PC-9 (cell line): ENCODE measurements at regions not wholly inside any gene's neighbourhood (a gene's known extent, or its start where the extent isn't known, plus 50 kb on each side); places are given as distances from the start of the nearest gene placed in this dataset.

Source experiments
- BruUV-seq: library from RNA; stranded (reverse); fragments of 400-500 nt; replicated peaks from 2 replicates; lab custom pipeline; 2021; lab: Mats Ljungman, UMichigan
- CTCF ChIA-PET: fragments of 300-600 bp; sonication (Branson Sonifier 250); formaldehyde crosslinking; loops from one replicate; lab custom pipeline; 2022; ENCODE audit warnings: antibody characterized with exemption; lab: Charles Lee
- POLR2A ChIA-PET: fragments of 300-600 bp; sonication (Branson Sonifier 250); formaldehyde crosslinking; loops from one replicate; lab custom pipeline; 2022; ENCODE audit warnings: antibody characterized with exemption; ENCODE audit not compliant: unreplicated experiment; lab: Charles Lee
- DNase-seq, 2 experiments: peaks; one replicate each; pipeline versions ENCODE4 v3.0.0 to v3.0.0-alpha.2; 2015 to 2022; ENCODE audit warnings: mixed read lengths in 1 of 2
- H2AFZ ChIP-seq: fragments of 200-600 bp; sonication (generic); 2 replicates; pipeline ENCODE4 v1.8.1; 2017; ENCODE audit warnings: antibody characterized with exemption
- H3F3A ChIP-seq: fragments of 200-600 bp; sonication (generic); 2 replicates; pipeline ENCODE4 v1.8.1; 2017; ENCODE audit warnings: antibody characterized with exemption, mild to moderate bottlenecking, low read depth; ENCODE audit not compliant: insufficient read depth
- H3K27ac ChIP-seq: fragments of 200-600 bp; sonication (generic); 2 replicates; pipeline ENCODE4 v1.6.1; 2016; ENCODE audit warnings: mixed run types
- H3K27me3 ChIP-seq: fragments of 200-600 bp; sonication (generic); 2 replicates; pipeline ENCODE4 v1.6.1; 2016; ENCODE audit warnings: low read depth, mixed run types; ENCODE audit not compliant: insufficient read depth
- H3K36me3 ChIP-seq: fragments of 200-600 bp; sonication (generic); 2 replicates; pipeline ENCODE4 v1.6.1; 2016; ENCODE audit warnings: low read depth, mixed run types
- H3K4me1 ChIP-seq: fragments of 200-600 bp; sonication (generic); replicated peaks from 2 replicates; pipeline ENCODE4 v1.6.1; 2016; ENCODE audit warnings: mixed run types; ENCODE audit not compliant: insufficient read depth
- H3K4me2 ChIP-seq: fragments of 200-600 bp; sonication (generic); 2 replicates; pipeline ENCODE4 v1.6.1; 2017; ENCODE audit warnings: mixed run types
- H3K4me3 ChIP-seq: fragments of 200-600 bp; sonication (generic); 2 replicates; pipeline ENCODE4 v1.6.1; 2016; ENCODE audit warnings: mixed run types
- H3K79me2 ChIP-seq: fragments of 200-600 bp; sonication (generic); 2 replicates; pipeline ENCODE4 v1.6.1; 2017; ENCODE audit warnings: low read depth, mixed run types
- H3K9me2 ChIP-seq: fragments of 200-600 bp; sonication (generic); 2 replicates; pipeline ENCODE4 v1.8.1; 2017; ENCODE audit warnings: mild to moderate bottlenecking; ENCODE audit not compliant: insufficient read depth
- H3K9me3 ChIP-seq: fragments of 200-600 bp; sonication (generic); 2 replicates; pipeline ENCODE4 v1.8.1; 2016; ENCODE audit warnings: low read depth; ENCODE audit not compliant: insufficient read depth
- H4K20me1 ChIP-seq: fragments of 200-600 bp; sonication (generic); 2 replicates; pipeline ENCODE4 v1.8.1; 2017; ENCODE audit not compliant: insufficient read depth
- CTCF ChIP-seq: fragments of 200-600 bp; sonication (generic); conservative IDR thresholded peaks from 2 replicates; pipeline ENCODE4 v1.6.1; 2017; ENCODE audit warnings: mixed run types, antibody characterized with exemption, mild to moderate bottlenecking, moderate library complexity
- EZH2 ChIP-seq: fragments of 200-600 bp; sonication (generic); IDR thresholded peaks from 2 replicates; pipeline ENCODE4 v1.8.0; 2017; ENCODE audit warnings: antibody characterized with exemption, low read depth
- intact Hi-C: fragments of 100-400 bp; cut with micrococcal nuclease; formaldehyde crosslinking; loops from one replicate; pipeline ENCODE4 v1.10.0; 2022; ENCODE audit not compliant: unreplicated experiment

- Histone ChIP-seq H3K4me3 (no peak overlapping the region), H3K79me2 (no peaks in the 10 kb centered on the region), H3F3A (no peaks in the 10 kb centered on the region), H3K36me3 (no peaks in the 10 kb centered on the region), H3K4me2 (no peak overlapping the region), H2AFZ (no peak overlapping the region), H3K27ac (no peak overlapping the region), H3K9me3 (no peaks in the 10 kb centered on the region), H3K4me1 (no peaks in the 10 kb centered on the region), H3K27me3 (peaks cover 15% of the 10 kb centered on the region), H4K20me1 (no peaks in the 10 kb centered on the region), H3K9me2 (no peaks in the 10 kb centered on the region)
- no TSS peak for BruUV-seq
- POLR2A ChIA-PET: no interaction called here
- intact Hi-C loops: no loop called here
- CTCF ChIA-PET: no interaction called here
- DNase-seq: no peak
- no peak for TF ChIP-seq CTCF
- no peak for TF ChIP-seq EZH2
These were observed 301.1 kb downstream of the MATN1 start for GRCh38 chr1:30422251-30422650.

- no peak for TF ChIP-seq EZH2
- no peak for TF ChIP-seq CTCF
- Histone ChIP-seq H3K4me2 (no peak overlapping the region), H3K79me2 (no peaks in the 10 kb centered on the region), H4K20me1 (no peaks in the 10 kb centered on the region), H3K36me3 (no peaks in the 10 kb centered on the region), H3F3A (no peaks in the 10 kb centered on the region), H3K4me3 (no peak overlapping the region), H3K27ac (no peak overlapping the region), H2AFZ (no peak overlapping the region), H3K27me3 (peaks cover 14% of the 10 kb centered on the region), H3K9me2 (no peaks in the 10 kb centered on the region), H3K9me3 (no peaks in the 10 kb centered on the region), H3K4me1 (no peaks in the 10 kb centered on the region)
- BruUV-seq: no TSS peak
- CTCF ChIA-PET: no interaction called here
- DNase-seq: no peak
- intact Hi-C loops: no loop called here
- POLR2A ChIA-PET: no interaction called here
These were observed 302.8 kb downstream of the MATN1 start for GRCh38 chr1:30420519-30421050.

- no peak for TF ChIP-seq EZH2
- no peak for TF ChIP-seq CTCF
- intact Hi-C loops: no loop called here
- Histone ChIP-seq H3K4me2 (no peak overlapping the region), H3K9me2 (no peaks in the 10 kb centered on the region), H3K4me3 (no peak overlapping the region), H4K20me1 (no peaks in the 10 kb centered on the region), H3K4me1 (no peaks in the 10 kb centered on the region), H2AFZ (no peak overlapping the region), H3K9me3 (no peaks in the 10 kb centered on the region), H3K79me2 (no peaks in the 10 kb centered on the region), H3K36me3 (no peaks in the 10 kb centered on the region), H3F3A (no peaks in the 10 kb centered on the region), H3K27ac (no peak overlapping the region), H3K27me3 (peaks cover 12% of the 10 kb centered on the region; the same call in 1 of the 2 replicates)
- BruUV-seq: no TSS peak
- CTCF ChIA-PET: no interaction called here
- POLR2A ChIA-PET: no interaction called here
- DNase-seq: no peak
These were observed 303.6 kb downstream of the MATN1 start for GRCh38 chr1:30419831-30420230.
